HepG2 (cell line): ENCODE measurements at regions not wholly inside any gene's neighbourhood (a gene's known extent, or its start where the extent isn't known, plus 50 kb on each side); places are given as distances from the start of the nearest gene placed in this dataset.

Source experiments
- AHR ChIP-seq: IDR thresholded peaks from 2 replicates; pipeline ENCODE4 v1.6.1; 2018; ENCODE audit warnings: missing genetic modification reagents, missing compliant biosample characterization
- BATF2 ChIP-seq: sonication (generic); formaldehyde crosslinking; IDR thresholded peaks from 2 replicates; pipeline ENCODE4 v1.8.0; 2022; ENCODE audit warnings: mild to moderate bottlenecking, missing genetic modification reagents, moderate library complexity
- DBP ChIP-seq: sonication (generic); formaldehyde crosslinking; IDR thresholded peaks from 2 replicates; pipeline ENCODE4 v1.4.0; 2020; ENCODE audit warnings: missing genetic modification reagents; ENCODE audit errors: not compliant biosample characterization
- KDM2A ChIP-seq: sonication (generic); formaldehyde crosslinking; IDR thresholded peaks from 2 replicates; pipeline ENCODE4 v1.4.0; 2020; ENCODE audit warnings: low read depth, missing genetic modification reagents, borderline replicate concordance
- MIXL1 ChIP-seq: IDR thresholded peaks from 2 replicates; pipeline ENCODE4 v1.6.1; 2016
- MYNN ChIP-seq: sonication (generic); formaldehyde crosslinking; IDR thresholded peaks from 2 replicates; pipeline ENCODE4 v1.4.0; 2020; ENCODE audit warnings: mild to moderate bottlenecking, low read depth, missing genetic modification reagents
- PRDM4 ChIP-seq: sonication (generic); formaldehyde crosslinking; IDR thresholded peaks from 2 replicates; pipeline ENCODE4 v1.9.0; 2021; ENCODE audit warnings: missing genetic modification reagents, borderline replicate concordance
- RCOR2 ChIP-seq: IDR thresholded peaks from 2 replicates; pipeline ENCODE4 v1.6.1; 2016; ENCODE audit warnings: missing biosample characterization, missing genetic modification reagents
- RNF219 ChIP-seq: sonication (generic); formaldehyde crosslinking; IDR thresholded peaks from 2 replicates; pipeline ENCODE4 v1.5.0; 2020; ENCODE audit warnings: mild to moderate bottlenecking, missing genetic modification reagents
- TAF1 ChIP-seq: sonication (generic); formaldehyde crosslinking; IDR thresholded peaks from 2 replicates; pipeline ENCODE4 v1.4.0; 2020; ENCODE audit warnings: missing genetic modification reagents
- TCF7 ChIP-seq: sonication (generic); IDR thresholded peaks from 2 replicates; pipeline ENCODE4 v1.6.1; 2016; ENCODE audit warnings: antibody characterized with exemption, low read depth
- THAP11 ChIP-seq: IDR thresholded peaks from 2 replicates; pipeline ENCODE4 v1.6.1; 2016; ENCODE audit warnings: missing biosample characterization, missing genetic modification reagents
- ZNF142 ChIP-seq: sonication (generic); formaldehyde crosslinking; IDR thresholded peaks from 2 replicates; pipeline ENCODE4 v1.4.0; 2020; ENCODE audit warnings: missing genetic modification reagents
- ZNF34 ChIP-seq: sonication (generic); formaldehyde crosslinking; IDR thresholded peaks from 2 replicates; pipeline ENCODE4 v1.4.0; 2020; ENCODE audit warnings: mild to moderate bottlenecking, missing genetic modification reagents, borderline replicate concordance
- ZNF512 ChIP-seq: sonication (generic); formaldehyde crosslinking; IDR thresholded peaks from 2 replicates; pipeline ENCODE4 v1.4.0; 2020; ENCODE audit warnings: mild to moderate bottlenecking, missing genetic modification reagents
- ZNF672 ChIP-seq: sonication (generic); formaldehyde crosslinking; IDR thresholded peaks from 2 replicates; pipeline ENCODE4 v1.8.1; 2022; ENCODE audit warnings: missing genetic modification reagents
- ZNF776 ChIP-seq: sonication (generic); formaldehyde crosslinking; IDR thresholded peaks from 2 replicates; pipeline ENCODE4 v1.4.0; 2020; ENCODE audit warnings: mild to moderate bottlenecking, missing genetic modification reagents
- ZSCAN31 ChIP-seq: sonication (generic); formaldehyde crosslinking; IDR thresholded peaks from 2 replicates; pipeline ENCODE4 v1.5.0; 2020; ENCODE audit warnings: low read depth, mild to moderate bottlenecking, missing genetic modification reagents

- TF ChIP-seq TAF1 (CRISPR knock-in tag) (no peak), AHR (CRISPR knock-in tag) (no peak), ZNF142 (CRISPR knock-in tag) (no peak), BATF2 (no peak), ZNF776 (CRISPR knock-in tag) (no peak), MIXL1 (CRISPR knock-in tag) (0 out of 2 replicates have a peak, but pooled peaks have one; percentile 23), RCOR2 (CRISPR knock-in tag) (no peak), PRDM4 (no peak), ZNF512 (CRISPR knock-in tag) (no peak), TCF7 (no peak), ZNF34 (CRISPR knock-in tag) (no peak), RNF219 (no peak), MYNN (no peak), ZSCAN31 (no peak), KDM2A (CRISPR knock-in tag) (no peak), THAP11 (CRISPR knock-in tag) (no peak), ZNF672 (CRISPR knock-in tag) (no peak), DBP (CRISPR knock-in tag) (no peak)
Measured at GRCh38 chr14:89041257-89041582, 216.8 kb downstream of the TTC8 start (continued).
